K562 (cell line): ENCODE measurements at regions not wholly inside any gene's neighbourhood (a gene's known extent, or its start where the extent isn't known, plus 50 kb on each side); places are given as distances from the start of the nearest gene placed in this dataset.

ENCODE experiments used
- ATAC-seq: fragments of 200-7000 bp; cut with Tn5 transposase; 3 replicates; pipeline ENCODE4 v1.9.1; 2020; ENCODE audit warnings: moderate library complexity
- BruUV-seq: library from RNA; stranded (reverse); fragments of 400-500 nt; replicated peaks from 2 replicates; lab custom pipeline; 2021; lab: Mats Ljungman, UMichigan
- CTCF ChIA-PET: fragments of 300-600 bp; formaldehyde crosslinking; extraction: SDS; loops from one replicate; lab custom pipeline; 2021; ENCODE audit warnings: low intra/inter-chr PET ratio; lab: Yijun Ruan, JAX
- POLR2A ChIA-PET: fragments of 300-600, 350-650 bp; sonication (Branson Sonifier 250); formaldehyde crosslinking; extraction: SDS; loops from one replicate; lab custom pipeline; 2021; ENCODE audit warnings: antibody characterized with exemption, inconsistent platforms; lab: Yijun Ruan, JAX
- DNase-seq, 4 experiments: peaks; one replicate each; pipeline versions ENCODE4 v3.0.0 to v3.0.0-alpha.2; 2011 to 2018; ENCODE audit warnings: low spot score in 3 of 4, mixed read lengths in 3 of 4; ENCODE audit errors: extremely low read depth in 1 of 4
- FAIRE-seq: peaks from 2 replicates; lab custom pipeline; 2011; peaks lifted over from hg19 to GRCh38; lab: Jason Lieb, UNC
- H2AFZ ChIP-seq: 2 replicates; pipeline ENCODE4 v1.6.0; 2011; ENCODE audit warnings: low read depth, low read length, control low read depth, inconsistent platforms
- H3K27ac ChIP-seq: fragments of 200-600 bp; 3 replicates; pipeline ENCODE4 v1.8.0; 2011; ENCODE audit warnings: low read depth, mild to moderate bottlenecking, control low read depth, inconsistent platforms, low read length, moderate library complexity, mixed read lengths; ENCODE audit errors: extremely low read depth
- H3K27me3 ChIP-seq, 2 experiments: fragments of 300-600 bp in 1 of 2; 2 replicates in 1 of 2; 3 replicates in 1 of 2; pipeline versions ENCODE4 v1.6.0 to v1.8.0; 2011; ENCODE audit warnings: inconsistent platforms in 2 of 2, low read length in 2 of 2, mild to moderate bottlenecking in 1 of 2, mixed read lengths in 1 of 2, moderate library complexity in 1 of 2; ENCODE audit not compliant: control insufficient read depth in 2 of 2, insufficient read depth in 2 of 2
- H3K36me3 ChIP-seq: fragments of 300-600 bp; 3 replicates; pipeline ENCODE4 v1.8.0; 2011; ENCODE audit warnings: mild to moderate bottlenecking, low read length, inconsistent platforms; ENCODE audit not compliant: control insufficient read depth, insufficient read depth
- H3K4me1 ChIP-seq, 2 experiments: fragments of 200-600 bp in 1 of 2; replicated peaks in 1 of 2; 2 replicates in 1 of 2; 3 replicates in 1 of 2; pipeline versions ENCODE4 v1.5.1 to v1.8.0; 2011; ENCODE audit warnings: inconsistent platforms in 2 of 2, low read length in 2 of 2, mild to moderate bottlenecking in 1 of 2, mixed read lengths in 1 of 2, moderate library complexity in 1 of 2; ENCODE audit not compliant: control insufficient read depth in 2 of 2, insufficient read depth in 2 of 2
- H3K4me2 ChIP-seq: 2 replicates; pipeline ENCODE4 v1.6.1; 2011; ENCODE audit warnings: low read length, control low read depth, inconsistent platforms, mixed read lengths; ENCODE audit not compliant: insufficient read depth
- H3K4me3 ChIP-seq: fragments of 200-600 bp; sonication (generic), shearing (Covaris generic); 2 replicates; pipeline ENCODE4 v1.5.1; 2016; ENCODE audit warnings: control low read depth, inconsistent platforms
- H3K79me2 ChIP-seq: fragments of 200-600 bp; 3 replicates; pipeline ENCODE4 v1.8.0; 2011; ENCODE audit warnings: low read length, inconsistent platforms; ENCODE audit not compliant: control insufficient read depth, insufficient read depth
- H3K9ac ChIP-seq, 2 experiments: 2 replicates each; pipeline versions ENCODE4 v1.6.0 to v1.6.1; 2011; ENCODE audit warnings: low read depth in 2 of 2, low read length in 2 of 2, control low read depth in 1 of 2, inconsistent platforms in 1 of 2, mild to moderate bottlenecking in 1 of 2, mixed read lengths in 1 of 2; ENCODE audit not compliant: insufficient read depth in 1 of 2
- H3K9me1 ChIP-seq: one replicate; pipeline ENCODE4 v1.6.0; 2011; ENCODE audit warnings: inconsistent platforms, mild to moderate bottlenecking, low read length, moderate library complexity; ENCODE audit not compliant: control insufficient read depth, insufficient read depth
- H3K9me3 ChIP-seq: replicated peaks from 2 replicates; pipeline ENCODE4 v1.5.1; 2011; ENCODE audit warnings: low read depth, low read length, inconsistent platforms; ENCODE audit not compliant: control insufficient read depth, insufficient read depth
- H4K20me1 ChIP-seq: replicated peaks from 2 replicates; pipeline ENCODE4 v1.6.1; 2011; ENCODE audit warnings: low read length, inconsistent platforms, mixed read lengths; ENCODE audit not compliant: control insufficient read depth, insufficient read depth
- ATF7 ChIP-seq: fragments of 450-650 bp; IDR thresholded peaks from 2 replicates; pipeline ENCODE4 v1.7.1; 2014; ENCODE audit warnings: mild to moderate bottlenecking, moderate library complexity
- E2F6 ChIP-seq, 2 experiments: IDR thresholded peaks; 2 replicates each; pipeline ENCODE4 v1.6.1; 2011; ENCODE audit warnings: borderline replicate concordance in 1 of 2, control low read depth in 1 of 2, low read depth in 1 of 2, low read length in 1 of 2, mild to moderate bottlenecking in 1 of 2, mixed read lengths in 1 of 2, moderate library complexity in 1 of 2; ENCODE audit not compliant: insufficient read depth in 1 of 2, insufficient read length in 1 of 2, poor library complexity in 1 of 2, severe bottlenecking in 1 of 2; ENCODE audit errors: extremely low read depth in 1 of 2
- ETV1 ChIP-seq: fragments of 450-650 bp; conservative IDR thresholded peaks from 2 replicates; pipeline ENCODE4 v1.6.1; 2016; ENCODE audit warnings: missing genetic modification characterization, control low read depth, low read depth, missing compliant biosample characterization
- HEY1 ChIP-seq: fragments of 250-450 bp; sonication (Bioruptor Pico); IDR thresholded peaks from 2 replicates; pipeline ENCODE4 v1.5.0; 2020; ENCODE audit warnings: mild to moderate bottlenecking, moderate library complexity, borderline replicate concordance
- ILF3 ChIP-seq: fragments of 450-650 bp; IDR thresholded peaks from 2 replicates; pipeline ENCODE4 v1.6.1; 2018; ENCODE audit warnings: antibody characterized with exemption, mild to moderate bottlenecking, moderate library complexity, borderline replicate concordance
- MCM5 ChIP-seq: fragments of 450-650 bp; IDR thresholded peaks from 2 replicates; pipeline ENCODE4 v1.6.1; 2016; ENCODE audit warnings: low read depth
- NELFE ChIP-seq: IDR thresholded peaks from 2 replicates; pipeline ENCODE4 v1.6.1; 2011; ENCODE audit warnings: mild to moderate bottlenecking; ENCODE audit not compliant: insufficient read depth, insufficient read length
- NFIC ChIP-seq: fragments of 450-650 bp; IDR thresholded peaks from 2 replicates; pipeline ENCODE4 v1.6.1; 2017; ENCODE audit warnings: mild to moderate bottlenecking, inconsistent platforms
- SMAD1 ChIP-seq: fragments of 150-350 bp; IDR thresholded peaks from 2 replicates; pipeline ENCODE4 v1.6.1; 2014; ENCODE audit warnings: low read length, low read depth; ENCODE audit not compliant: partially characterized antibody
- SUPT5H ChIP-seq: fragments of 450-650 bp; IDR thresholded peaks from 2 replicates; pipeline ENCODE4 v1.6.1; 2016
- TRIM25 ChIP-seq: fragments of 450-650 bp; IDR thresholded peaks from 2 replicates; pipeline ENCODE4 v1.7.0; 2016; ENCODE audit warnings: borderline replicate concordance
- ZNF398 ChIP-seq: fragments of 250-450 bp; sonication (Bioruptor Pico); IDR thresholded peaks from 2 replicates; pipeline ENCODE4 v1.8.0; 2021; ENCODE audit warnings: moderate library complexity, mild to moderate bottlenecking, inconsistent platforms
- ZNF507 ChIP-seq: conservative IDR thresholded peaks from 2 replicates; pipeline ENCODE4 v1.6.1; 2017; ENCODE audit warnings: missing genetic modification characterization, missing compliant biosample characterization
- WGBS: fragments of 100-300 bp; shearing (Covaris generic); methylation state at CpG from one replicate; pipeline ENCODE4 v1.1.6; 2016; ENCODE audit warnings: low coverage, mixed read lengths; ENCODE audit not compliant: insufficient coverage; ENCODE audit errors: missing lambda C conversion rate; 5-methylcytosine and 5-hydroxymethylcytosine counted together
- in situ Hi-C: fragments of 300-500 bp; cut with MboI; formaldehyde crosslinking; loops from 4 replicates; pipeline ENCODE4 v1.15.0; 2018; ENCODE audit warnings: inconsistent platforms, mixed read lengths
- intact Hi-C: fragments of 100-400 bp; cut with micrococcal nuclease; formaldehyde crosslinking; loops from 2 replicates; pipeline ENCODE4 v1.14.2; 2022
- TF ChIP-seq, protein P1 (sequence below), 2 experiments: fragments of 200-800 bp in 1 of 2; sonication (Bioruptor generic) in 1 of 2; sonication (generic) in 1 of 2; formaldehyde crosslinking in 1 of 2; IDR thresholded peaks in 1 of 2; conservative IDR thresholded peaks in 1 of 2; 2 replicates each; pipeline versions ENCODE4 v1.5.0 to v1.6.1; 2016 to 2020; ENCODE audit warnings: missing compliant biosample characterization in 1 of 2, missing genetic modification characterization in 1 of 2, missing genetic modification reagents in 1 of 2

DNA sequence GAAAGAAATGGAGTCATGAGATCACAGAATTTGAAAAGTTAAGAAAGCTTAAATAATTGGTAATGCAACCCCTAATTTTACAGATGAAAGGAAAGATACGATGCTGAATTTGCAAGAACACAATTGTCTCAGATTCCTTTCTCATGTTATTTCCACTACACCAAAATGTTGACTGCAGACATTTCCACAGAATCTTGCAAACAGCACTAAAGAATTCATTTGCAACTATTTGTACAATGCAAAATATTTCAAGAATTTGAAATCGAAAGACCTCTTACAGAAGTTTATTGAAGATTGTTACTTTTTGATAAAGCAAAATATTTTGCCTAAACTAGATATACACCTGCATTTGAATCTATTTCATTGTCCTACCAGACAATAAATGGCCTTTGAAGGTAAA, 194.1 kb upstream of the KCNMB2 start (continued):
- TF ChIP-seq, protein P1, sequence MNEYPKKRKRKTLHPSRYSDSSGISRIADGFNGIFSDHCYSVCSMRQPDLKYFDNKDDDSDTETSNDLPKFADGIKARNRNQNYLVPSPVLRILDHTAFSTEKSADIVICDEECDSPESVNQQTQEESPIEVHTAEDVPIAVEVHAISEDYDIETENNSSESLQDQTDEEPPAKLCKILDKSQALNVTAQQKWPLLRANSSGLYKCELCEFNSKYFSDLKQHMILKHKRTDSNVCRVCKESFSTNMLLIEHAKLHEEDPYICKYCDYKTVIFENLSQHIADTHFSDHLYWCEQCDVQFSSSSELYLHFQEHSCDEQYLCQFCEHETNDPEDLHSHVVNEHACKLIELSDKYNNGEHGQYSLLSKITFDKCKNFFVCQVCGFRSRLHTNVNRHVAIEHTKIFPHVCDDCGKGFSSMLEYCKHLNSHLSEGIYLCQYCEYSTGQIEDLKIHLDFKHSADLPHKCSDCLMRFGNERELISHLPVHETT (CRISPR knock-in tag; conservative IDR thresholded peaks at IDR 0.05 in 1 of 2, IDR thresholded peaks at IDR 0.05 in 1 of 2): no peak
- TF ChIP-seq ZNF507 (tag) (no peak), ILF3 (no peak), ETV1 (tag) (no peak), HEY1 (no peak)

DNA sequence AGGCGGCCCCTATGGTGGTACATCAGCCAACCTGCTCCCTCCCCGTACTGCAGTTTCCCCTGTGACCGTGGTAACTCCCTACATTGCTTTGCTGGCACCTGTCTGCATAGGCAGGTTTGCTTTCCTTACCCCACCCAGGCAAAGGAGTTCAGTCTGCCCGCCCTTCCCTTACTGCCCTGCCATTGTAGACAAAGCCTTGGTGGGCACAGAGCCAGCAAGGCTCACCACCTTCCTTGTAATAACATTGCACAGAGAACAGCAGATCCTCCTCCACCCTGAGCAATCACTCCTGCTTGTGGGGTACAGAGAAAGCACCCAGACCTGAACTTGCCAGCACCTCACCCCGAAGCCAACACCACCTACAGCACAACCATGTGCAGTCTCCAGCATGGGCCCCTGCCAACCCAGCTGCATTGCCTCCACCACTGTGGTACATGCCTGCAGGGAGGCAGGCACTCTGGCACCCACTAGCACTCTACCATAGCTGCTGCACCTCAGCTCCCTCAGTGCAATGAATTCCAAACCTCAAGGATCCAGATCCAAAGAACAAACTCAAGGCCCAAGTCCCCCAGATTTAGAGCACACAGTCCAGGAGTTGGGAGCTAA, 192.7 kb upstream of the KCNMB2 start:
- FAIRE-seq: no peak
- Histone ChIP-seq H3K79me2 (no peaks in the 10 kb centered on the region), H3K27me3 (no peaks in the 10 kb centered on the region), H3K9me1 (no peaks in the 10 kb centered on the region), H3K9ac (no peak overlapping the region), H3K4me2 (no peak overlapping the region), H3K4me1 (no peaks in the 10 kb centered on the region), H3K27ac (no peak overlapping the region), H2AFZ (no peak overlapping the region), H3K9me3 (no peaks in the 10 kb centered on the region), H3K4me3 (no peak overlapping the region), H4K20me1 (no peaks in the 10 kb centered on the region), H3K36me3 (no peaks in the 10 kb centered on the region)
- POLR2A ChIA-PET: interaction anchor here (0.6 kb wide), 1 partner anchor 1383 kb away, joined by 4 read pairs; no protein-coding TSS in a partner anchor
- ATAC-seq: no peak
- CTCF ChIA-PET: no interaction called here
- intact Hi-C loops (no loop called here), in situ Hi-C loops (no loop called here)
- WGBS: 30% methylated on average over 5 of the region's 5 CpGs
- DNase-seq: no peak
- no peak for TF ChIP-seq E2F6 (IDR thresholded peaks at IDR 0.05; ENCODE audit: borderline replicate concordance in 1 of 2, extremely low read depth in 1 of 2, insufficient read depth in 1 of 2, insufficient read length in 1 of 2, low read depth in 1 of 2, low read length in 1 of 2, poor library complexity in 1 of 2, severe bottlenecking in 1 of 2)
- TF ChIP-seq NFIC: no peak
- TF ChIP-seq ATF7: no peak
- no peak for TF ChIP-seq SUPT5H
- TF ChIP-seq SMAD1: no peak
- TF ChIP-seq MCM5: no peak
- TF ChIP-seq NELFE: no peak
- no peak for TF ChIP-seq ZNF398 (CRISPR knock-in tag)
- TF ChIP-seq TRIM25: no peak
- no TSS peak for BruUV-seq
